ENCODE measurements at regions not wholly inside any gene's neighbourhood (a gene's known extent, or its start where the extent isn't known, plus 50 kb on each side); places are given as distances from the start of the nearest gene placed in this dataset.

- peak; percentile 37 for DNase-seq (ENCODE audit: low spot score)
Measured at GRCh38 chr6:43869079-43869710, 99.2 kb downstream of the VEGFA start.

DNA sequence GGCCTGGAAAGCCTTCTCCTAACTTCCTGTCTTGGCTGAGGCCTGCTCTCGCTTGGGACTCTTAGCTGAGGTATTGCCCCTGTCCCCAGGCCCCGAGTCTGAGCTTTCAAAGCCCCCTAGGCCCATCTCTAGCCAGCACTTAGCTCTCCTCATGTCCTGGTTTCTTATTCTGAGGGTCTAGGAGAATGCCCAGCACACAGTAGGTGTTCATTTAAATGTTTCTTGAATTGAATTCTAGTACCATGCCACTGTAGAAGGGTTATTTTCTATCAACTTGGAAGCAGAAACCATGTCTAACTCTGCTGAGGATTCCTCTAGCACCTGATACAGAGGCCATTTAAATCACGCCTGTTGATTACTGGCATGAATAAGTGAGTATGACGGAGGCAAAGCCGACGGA, 98.5 kb downstream of the VEGFA start:
- no peak for DNase-seq (ENCODE audit: low spot score)

GRCh38 chr6:43867996-43868395, 98.0 kb downstream of the VEGFA start:
- no peak for DNase-seq (ENCODE audit: low spot score)

DNA sequence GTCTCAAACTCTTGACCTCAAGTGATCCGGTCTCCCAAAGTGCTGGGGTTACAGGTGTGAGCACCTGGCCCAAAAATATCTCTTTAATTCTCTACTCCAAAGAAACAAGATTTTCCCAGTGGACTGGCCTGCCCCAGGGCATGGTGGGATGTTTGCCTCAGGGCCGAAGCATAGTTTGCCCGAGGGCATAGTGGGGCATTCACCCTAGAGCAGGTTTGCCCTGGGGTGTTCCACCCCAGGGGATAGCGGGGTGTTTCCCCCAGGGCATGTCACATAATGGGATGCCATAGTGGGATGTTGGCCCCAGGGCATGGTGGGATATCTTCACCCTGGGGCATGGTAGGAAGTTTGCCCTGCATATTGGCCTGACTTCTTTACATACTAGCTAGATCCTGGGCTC, 97.2 kb downstream of the VEGFA start:
- no peak for DNase-seq (ENCODE audit: low spot score)

DNA sequence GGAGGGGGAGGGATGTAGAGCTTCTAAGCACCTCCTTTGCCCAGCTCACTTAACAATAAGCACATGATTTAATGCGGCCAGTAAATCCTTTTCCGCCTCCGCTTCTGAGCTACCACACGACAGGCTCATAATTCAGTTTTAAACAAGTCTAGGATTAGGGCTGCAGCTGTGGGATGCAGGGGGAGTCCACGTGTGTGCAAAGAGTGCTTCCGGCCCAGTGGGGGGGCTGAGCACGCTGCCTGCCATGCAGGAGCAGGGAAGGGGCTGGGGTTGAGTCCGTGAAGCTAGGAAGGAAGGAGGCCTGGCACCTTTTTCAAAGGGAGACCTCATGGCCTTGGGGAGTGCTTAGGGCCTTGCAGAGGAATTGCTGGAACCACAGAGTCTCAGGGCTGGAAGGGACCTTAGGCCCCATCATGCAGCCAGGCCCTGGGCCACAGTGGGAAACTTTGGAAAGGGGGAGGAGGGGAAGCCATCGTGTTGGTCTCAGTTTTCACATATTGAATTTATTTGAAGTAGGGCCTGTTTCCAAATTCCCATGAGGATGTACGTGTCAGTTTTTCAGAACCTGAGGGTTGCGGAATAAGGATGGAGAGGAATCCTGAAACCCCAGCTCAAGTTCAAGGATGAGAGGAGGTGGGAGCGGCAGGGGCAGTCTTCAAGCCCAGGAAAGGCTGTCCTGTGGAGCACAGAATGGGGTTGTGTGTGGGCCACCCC, 96.1 kb downstream of the VEGFA start:
- no peak for DNase-seq (ENCODE audit: low spot score)

DNA sequence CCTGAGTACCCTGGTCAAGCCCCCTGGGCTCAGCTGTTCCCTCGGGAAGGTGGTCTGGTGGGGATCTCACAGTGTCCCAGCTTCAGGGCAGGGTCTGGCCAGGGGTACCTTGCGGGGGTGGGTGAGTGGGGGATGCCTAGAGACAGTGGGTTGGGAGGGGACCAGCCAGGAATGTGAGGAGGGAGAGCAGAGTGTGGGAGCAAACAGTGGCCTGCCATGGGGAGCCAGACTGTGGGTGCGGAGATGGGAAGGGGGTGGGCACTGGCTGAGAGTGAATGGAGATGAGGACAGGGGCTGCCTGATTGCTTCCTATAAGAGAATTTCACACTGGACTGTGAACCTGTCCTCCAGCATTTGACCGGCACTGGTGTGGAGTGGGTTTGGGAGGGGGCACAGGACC, 95.1 kb downstream of the VEGFA start:
- no peak for DNase-seq (ENCODE audit: low spot score)

- DNase-seq (ENCODE audit: low spot score), result no peak
Measured at GRCh38 chr6:43862925-43863324, 92.9 kb downstream of the VEGFA start.

- no peak for DNase-seq (ENCODE audit: low spot score)
Measured at GRCh38 chr6:43861212-43861894, 91.3 kb downstream of the VEGFA start.

GRCh38 chr6:43860285-43860684, 90.3 kb downstream of the VEGFA start:
- no peak for DNase-seq (ENCODE audit: low spot score)

DNA sequence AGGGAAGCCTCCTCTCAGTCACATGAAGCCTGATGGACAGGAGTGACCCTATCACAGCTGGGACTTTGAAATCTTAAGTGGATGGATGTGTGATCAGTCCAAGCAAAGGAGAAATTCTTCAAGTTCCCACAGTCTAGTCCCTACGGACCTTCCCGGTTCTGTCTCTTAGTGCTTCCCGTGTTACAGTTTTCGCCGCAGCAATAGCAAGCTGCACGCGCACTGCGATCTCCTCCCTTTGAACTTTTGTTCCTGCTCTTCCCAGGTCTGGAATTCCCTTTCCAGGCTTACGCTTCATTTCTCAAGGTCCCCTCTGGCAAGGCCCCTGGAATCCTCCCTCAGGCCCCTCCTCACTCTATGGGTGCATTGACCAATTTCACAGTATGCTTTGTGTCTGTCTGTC, 89.2 kb downstream of the VEGFA start:
- no peak for DNase-seq (ENCODE audit: low spot score)

DNA sequence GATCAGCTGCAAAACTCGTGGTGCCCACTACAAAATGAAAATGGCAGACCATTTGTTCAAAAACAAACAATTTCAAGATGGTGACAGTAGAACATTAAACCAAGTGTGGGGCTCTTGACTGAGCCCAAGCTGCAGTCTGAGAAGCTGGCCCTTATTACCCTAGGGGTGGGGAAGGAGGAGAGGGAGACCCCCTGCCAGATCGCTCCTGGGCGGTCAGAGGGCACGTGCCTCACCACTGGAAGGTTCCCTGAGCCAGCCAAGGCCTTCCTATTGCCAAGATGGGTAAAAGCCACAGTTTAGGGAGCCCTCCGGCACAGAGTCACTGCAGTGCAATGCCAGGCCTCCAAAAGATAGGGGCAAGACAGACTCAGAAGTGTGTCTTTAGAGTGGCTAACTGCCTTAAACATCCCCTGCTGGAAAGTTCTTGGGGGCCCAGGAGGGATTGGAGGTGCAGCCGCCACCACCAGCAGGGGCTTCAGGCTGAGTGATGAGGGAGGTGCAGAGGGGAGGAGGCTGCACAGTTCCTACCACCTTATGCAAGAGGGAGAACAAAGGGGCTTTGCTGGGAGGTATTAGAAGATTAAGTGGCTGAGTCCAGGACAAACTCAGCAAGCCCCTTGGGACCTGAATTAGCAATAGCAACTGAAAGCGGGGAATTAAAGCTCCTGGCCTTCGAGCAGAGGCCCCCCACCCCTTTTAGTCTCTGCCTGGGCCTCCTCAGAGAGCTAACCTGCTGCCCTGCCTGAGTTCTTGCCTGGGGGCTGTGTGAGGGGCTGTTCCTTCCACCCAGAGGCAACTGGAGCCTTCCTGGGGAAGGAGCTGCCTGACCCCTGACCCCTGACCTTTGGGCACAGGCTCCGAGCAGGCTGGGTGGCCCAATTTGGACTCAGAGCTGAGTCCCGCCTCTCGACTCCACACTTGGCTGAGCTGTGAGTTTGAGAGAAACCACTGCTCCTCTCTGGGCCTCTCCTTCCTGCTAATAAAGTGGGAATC, 88.4 kb downstream of the VEGFA start:
- DNase-seq (ENCODE audit: low spot score), result no peak

GRCh38 chr6:43856005-43856765, 86.2 kb downstream of the VEGFA start:
- DNase-seq (ENCODE audit: low spot score), result peak; percentile 32

GRCh38 chr6:43855247-43855646, 85.2 kb downstream of the VEGFA start:
- DNase-seq (ENCODE audit: low spot score), result no peak

DNA sequence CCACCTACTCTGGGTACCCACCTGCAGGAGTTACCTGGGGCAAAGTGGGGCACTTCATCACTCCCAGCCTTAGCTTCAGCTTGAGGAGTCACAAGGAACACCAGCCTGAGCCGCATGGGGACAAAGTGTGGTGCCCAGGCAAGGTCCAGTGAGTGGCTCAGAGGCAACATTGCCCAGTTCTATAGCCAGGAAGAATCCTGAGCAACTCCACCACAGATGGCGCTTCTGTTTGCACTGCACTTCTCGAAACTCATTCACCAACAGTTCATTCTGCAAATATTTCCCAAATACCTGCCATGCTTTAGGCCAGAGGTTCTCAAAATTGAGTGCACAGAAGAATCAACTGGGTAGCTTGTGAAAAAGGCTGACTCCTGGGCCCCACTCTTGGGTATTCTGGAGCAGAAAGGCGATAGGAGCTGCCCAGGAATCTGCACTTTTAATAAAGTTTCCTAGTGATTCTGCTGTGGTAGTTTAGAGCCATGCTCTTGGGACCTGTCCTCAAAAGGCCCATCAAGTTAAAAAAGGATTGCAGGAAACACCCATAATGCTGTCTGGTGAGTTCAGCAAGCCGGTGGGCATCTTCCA, 83.1 kb downstream of the VEGFA start:
- no peak for DNase-seq (ENCODE audit: low spot score)

- no peak for DNase-seq (ENCODE audit: low spot score)
Measured at GRCh38 chr6:43852350-43852864, 82.4 kb downstream of the VEGFA start.

- peak; percentile 95 for DNase-seq (ENCODE audit: low spot score)
Measured at GRCh38 chr6:43851204-43851865, 81.3 kb downstream of the VEGFA start.

GRCh38 chr6:43850314-43851203, 80.5 kb downstream of the VEGFA start:
- DNase-seq (ENCODE audit: low spot score), result no peak

DNA sequence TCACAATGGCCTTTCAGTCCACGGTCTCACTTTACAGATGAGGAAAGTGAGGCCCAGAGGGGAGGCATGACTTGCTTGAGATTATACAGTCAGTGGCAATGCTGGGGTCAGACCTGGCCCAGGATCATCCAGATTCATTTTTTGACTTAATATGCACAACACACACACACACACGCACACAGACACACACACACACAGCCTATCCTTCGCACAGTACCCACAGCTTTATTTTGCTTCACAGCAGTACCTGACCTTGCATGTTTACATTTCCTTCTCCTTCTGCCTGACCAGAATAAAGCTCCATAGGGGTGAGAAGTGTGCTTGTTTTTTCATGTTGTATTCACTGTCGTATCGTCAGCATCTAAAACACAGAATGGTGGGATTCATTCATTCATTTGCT, 79.8 kb downstream of the VEGFA start:
- DNase-seq (ENCODE audit: low spot score), result no peak

Data from AG20443 (cell line).